ENCODE measurements at regions not wholly inside any gene's neighbourhood (a gene's known extent, or its start where the extent isn't known, plus 50 kb on each side); places are given as distances from the start of the nearest gene placed in this dataset.

DNA sequence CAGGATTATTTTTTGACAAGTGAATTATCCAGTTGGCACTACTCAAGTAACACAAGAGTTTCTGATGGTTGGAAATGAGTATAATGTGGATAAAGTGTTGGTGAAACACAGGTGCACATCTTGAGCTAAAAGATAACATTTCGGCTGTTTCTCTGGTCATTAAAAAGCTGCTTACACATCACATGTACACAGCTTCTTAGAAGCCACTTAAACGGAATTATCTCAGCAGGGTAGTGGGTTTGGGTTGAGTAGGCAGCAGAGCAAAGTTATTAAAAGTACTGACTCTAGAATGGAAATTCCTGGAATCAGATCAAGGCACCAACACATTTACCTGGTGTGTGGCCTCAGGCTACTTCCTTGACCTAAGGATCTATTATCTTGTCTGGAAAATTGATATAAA, 55.4 kb upstream of the RASSF6 start (continued):
- TF ChIP-seq, protein P1, sequence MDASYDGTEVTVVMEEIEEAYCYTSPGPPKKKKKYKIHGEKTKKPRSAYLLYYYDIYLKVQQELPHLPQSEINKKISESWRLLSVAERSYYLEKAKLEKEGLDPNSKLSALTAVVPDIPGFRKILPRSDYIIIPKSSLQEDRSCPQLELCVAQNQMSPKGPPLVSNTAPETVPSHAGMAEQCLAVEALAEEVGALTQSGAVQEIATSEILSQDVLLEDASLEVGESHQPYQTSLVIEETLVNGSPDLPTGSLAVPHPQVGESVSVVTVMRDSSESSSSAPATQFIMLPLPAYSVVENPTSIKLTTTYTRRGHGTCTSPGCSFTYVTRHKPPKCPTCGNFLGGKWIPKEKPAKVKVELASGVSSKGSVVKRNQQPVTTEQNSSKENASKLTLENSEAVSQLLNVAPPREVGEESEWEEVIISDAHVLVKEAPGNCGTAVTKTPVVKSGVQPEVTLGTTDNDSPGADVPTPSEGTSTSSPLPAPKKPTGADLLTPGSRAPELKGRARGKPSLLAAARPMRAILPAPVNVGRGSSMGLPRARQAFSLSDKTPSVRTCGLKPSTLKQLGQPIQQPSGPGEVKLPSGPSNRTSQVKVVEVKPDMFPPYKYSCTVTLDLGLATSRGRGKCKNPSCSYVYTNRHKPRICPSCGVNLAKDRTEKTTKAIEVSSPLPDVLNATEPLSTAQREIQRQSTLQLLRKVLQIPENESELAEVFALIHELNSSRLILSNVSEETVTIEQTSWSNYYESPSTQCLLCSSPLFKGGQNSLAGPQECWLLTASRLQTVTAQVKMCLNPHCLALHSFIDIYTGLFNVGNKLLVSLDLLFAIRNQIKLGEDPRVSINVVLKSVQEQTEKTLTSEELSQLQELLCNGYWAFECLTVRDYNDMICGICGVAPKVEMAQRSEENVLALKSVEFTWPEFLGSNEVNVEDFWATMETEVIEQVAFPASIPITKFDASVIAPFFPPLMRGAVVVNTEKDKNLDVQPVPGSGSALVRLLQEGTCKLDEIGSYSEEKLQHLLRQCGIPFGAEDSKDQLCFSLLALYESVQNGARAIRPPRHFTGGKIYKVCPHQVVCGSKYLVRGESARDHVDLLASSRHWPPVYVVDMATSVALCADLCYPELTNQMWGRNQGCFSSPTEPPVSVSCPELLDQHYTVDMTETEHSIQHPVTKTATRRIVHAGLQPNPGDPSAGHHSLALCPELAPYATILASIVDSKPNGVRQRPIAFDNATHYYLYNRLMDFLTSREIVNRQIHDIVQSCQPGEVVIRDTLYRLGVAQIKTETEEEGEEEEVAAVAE (CRISPR knock-in tag; IDR thresholded peaks at IDR 0.05; ENCODE audit: borderline replicate concordance) = no peak
- TF ChIP-seq ZNF615 (CRISPR knock-in tag; IDR thresholded peaks at IDR 0.05; ENCODE audit: borderline replicate concordance) (no peak), SIN3B (IDR thresholded peaks at IDR 0.05; ENCODE audit: low read length) (no peak)
- TF ChIP-seq, protein P2, sequence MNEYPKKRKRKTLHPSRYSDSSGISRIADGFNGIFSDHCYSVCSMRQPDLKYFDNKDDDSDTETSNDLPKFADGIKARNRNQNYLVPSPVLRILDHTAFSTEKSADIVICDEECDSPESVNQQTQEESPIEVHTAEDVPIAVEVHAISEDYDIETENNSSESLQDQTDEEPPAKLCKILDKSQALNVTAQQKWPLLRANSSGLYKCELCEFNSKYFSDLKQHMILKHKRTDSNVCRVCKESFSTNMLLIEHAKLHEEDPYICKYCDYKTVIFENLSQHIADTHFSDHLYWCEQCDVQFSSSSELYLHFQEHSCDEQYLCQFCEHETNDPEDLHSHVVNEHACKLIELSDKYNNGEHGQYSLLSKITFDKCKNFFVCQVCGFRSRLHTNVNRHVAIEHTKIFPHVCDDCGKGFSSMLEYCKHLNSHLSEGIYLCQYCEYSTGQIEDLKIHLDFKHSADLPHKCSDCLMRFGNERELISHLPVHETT (CRISPR knock-in tag; conservative IDR thresholded peaks at IDR 0.05) = no peak
- TF ChIP-seq, protein P3, sequence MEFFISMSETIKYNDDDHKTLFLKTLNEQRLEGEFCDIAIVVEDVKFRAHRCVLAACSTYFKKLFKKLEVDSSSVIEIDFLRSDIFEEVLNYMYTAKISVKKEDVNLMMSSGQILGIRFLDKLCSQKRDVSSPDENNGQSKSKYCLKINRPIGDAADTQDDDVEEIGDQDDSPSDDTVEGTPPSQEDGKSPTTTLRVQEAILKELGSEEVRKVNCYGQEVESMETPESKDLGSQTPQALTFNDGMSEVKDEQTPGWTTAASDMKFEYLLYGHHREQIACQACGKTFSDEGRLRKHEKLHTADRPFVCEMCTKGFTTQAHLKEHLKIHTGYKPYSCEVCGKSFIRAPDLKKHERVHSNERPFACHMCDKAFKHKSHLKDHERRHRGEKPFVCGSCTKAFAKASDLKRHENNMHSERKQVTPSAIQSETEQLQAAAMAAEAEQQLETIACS (CRISPR knock-in tag; IDR thresholded peaks at IDR 0.05) = no peak

DNA sequence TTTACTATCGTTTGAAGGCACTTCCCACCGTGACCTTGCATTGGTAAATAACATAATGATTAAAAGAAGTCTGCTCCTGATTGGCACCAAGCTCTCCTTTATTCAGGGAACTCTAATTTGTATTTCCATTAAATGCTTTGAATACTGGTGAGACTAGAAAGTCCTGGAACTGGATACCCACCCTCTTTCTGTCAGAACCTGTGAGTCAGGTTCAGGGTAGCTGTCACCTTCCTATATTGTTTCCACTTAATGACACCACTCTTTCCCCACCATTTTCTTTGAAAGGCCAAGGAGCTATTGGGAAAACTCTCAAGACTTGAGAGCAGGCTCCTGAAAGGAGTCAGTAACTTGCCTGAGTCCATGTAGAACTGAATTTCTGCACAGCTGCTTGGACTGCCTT, 55.9 kb upstream of the RASSF6 start:
- no TSS peak for BruUV-seq (replicated peaks)
- Histone ChIP-seq H3K27me3 (ENCODE audit: control insufficient read depth in 1 of 2, insufficient read depth in 2 of 2, low read length in 2 of 2) (peaks cover 0 to 1% of the 10 kb centered on the region in 2 experiments; a peak in 3 of 5 replicates), H3K36me3 (replicated peaks in 1 of 2; ENCODE audit: control insufficient read depth in 1 of 2, insufficient read depth in 2 of 2, low read length in 2 of 2) (no peaks in the 10 kb centered on the region), H2AFZ (ENCODE audit: low read length) (no peak overlapping the region), H4K20me1 (ENCODE audit: insufficient read depth, low read length) (no peaks in the 10 kb centered on the region), H3K27ac (ENCODE audit: extremely low read length, insufficient read depth, low read length) (no peak overlapping the region), H3K9ac (ENCODE audit: insufficient read depth, low read depth, low read length) (no peak overlapping the region), H3K9me3 (ENCODE audit: low read length) (no peaks in the 10 kb centered on the region), H3K79me2 (ENCODE audit: insufficient read depth, low read length) (no peaks in the 10 kb centered on the region), H3K4me2 (ENCODE audit: low read depth, low read length) (no peak overlapping the region), H3K4me1 (ENCODE audit: insufficient read depth, low read length) (no peaks in the 10 kb centered on the region), H3K4me3 (replicated peaks in 1 of 3; ENCODE audit: insufficient read depth in 1 of 3, low read depth in 2 of 3, low read length in 3 of 3) (no peak overlapping the region)
- DNase-seq (ENCODE audit: low spot score) (no peak), FAIRE-seq (no peak), ATAC-seq (no peak)
- POLR2A ChIA-PET = no interaction called here
- WGBS (ENCODE audit: low lambda C conversion rate) = 3% methylated on average over 2 of the region's 2 CpGs
- CTCF ChIA-PET (ENCODE audit: low intra/inter-chr PET ratio, low total read pairs) = no interaction called here
- in situ Hi-C loops (cut with HindIII; ENCODE audit: extremely low pct_ligation_motif_present, low pct_unique_long_range_greater_than_20kb) = no loop called here
- intact Hi-C loops (cut with micrococcal nuclease; ENCODE audit: unreplicated experiment) = no loop called here
- TF ChIP-seq ZNF776 (CRISPR knock-in tag; IDR thresholded peaks at IDR 0.05) (no peak), ZNF367 (CRISPR knock-in tag; IDR thresholded peaks at IDR 0.05; ENCODE audit: borderline replicate concordance) (no peak), ZNF329 (CRISPR knock-in tag; IDR thresholded peaks at IDR 0.05; ENCODE audit: low read depth) (no peak), EHMT2 (IDR thresholded peaks at IDR 0.05; ENCODE audit: borderline replicate concordance, low read depth, low read length) (no peak), ZNF274 (CRISPR knock-in tag; IDR thresholded peaks at IDR 0.05) (no peak), ZSCAN21 (CRISPR knock-in tag; IDR thresholded peaks at IDR 0.05; ENCODE audit: borderline replicate concordance) (no peak), SKI (IDR thresholded peaks at IDR 0.05; ENCODE audit: partially characterized antibody) (no peak)
- TF ChIP-seq, protein P4, sequence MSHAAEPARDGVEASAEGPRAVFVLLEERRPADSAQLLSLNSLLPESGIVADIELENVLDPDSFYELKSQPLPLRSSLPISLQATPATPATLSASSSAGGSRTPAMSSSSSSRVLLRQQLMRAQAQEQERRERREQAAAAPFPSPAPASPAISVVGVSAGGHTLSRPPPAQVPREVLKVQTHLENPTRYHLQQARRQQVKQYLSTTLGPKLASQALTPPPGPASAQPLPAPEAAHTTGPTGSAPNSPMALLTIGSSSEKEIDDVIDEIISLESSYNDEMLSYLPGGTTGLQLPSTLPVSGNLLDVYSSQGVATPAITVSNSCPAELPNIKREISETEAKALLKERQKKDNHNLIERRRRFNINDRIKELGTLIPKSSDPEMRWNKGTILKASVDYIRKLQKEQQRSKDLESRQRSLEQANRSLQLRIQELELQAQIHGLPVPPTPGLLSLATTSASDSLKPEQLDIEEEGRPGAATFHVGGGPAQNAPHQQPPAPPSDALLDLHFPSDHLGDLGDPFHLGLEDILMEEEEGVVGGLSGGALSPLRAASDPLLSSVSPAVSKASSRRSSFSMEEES (CRISPR knock-in tag; IDR thresholded peaks at IDR 0.05) = no peak
- TF ChIP-seq, protein P5, sequence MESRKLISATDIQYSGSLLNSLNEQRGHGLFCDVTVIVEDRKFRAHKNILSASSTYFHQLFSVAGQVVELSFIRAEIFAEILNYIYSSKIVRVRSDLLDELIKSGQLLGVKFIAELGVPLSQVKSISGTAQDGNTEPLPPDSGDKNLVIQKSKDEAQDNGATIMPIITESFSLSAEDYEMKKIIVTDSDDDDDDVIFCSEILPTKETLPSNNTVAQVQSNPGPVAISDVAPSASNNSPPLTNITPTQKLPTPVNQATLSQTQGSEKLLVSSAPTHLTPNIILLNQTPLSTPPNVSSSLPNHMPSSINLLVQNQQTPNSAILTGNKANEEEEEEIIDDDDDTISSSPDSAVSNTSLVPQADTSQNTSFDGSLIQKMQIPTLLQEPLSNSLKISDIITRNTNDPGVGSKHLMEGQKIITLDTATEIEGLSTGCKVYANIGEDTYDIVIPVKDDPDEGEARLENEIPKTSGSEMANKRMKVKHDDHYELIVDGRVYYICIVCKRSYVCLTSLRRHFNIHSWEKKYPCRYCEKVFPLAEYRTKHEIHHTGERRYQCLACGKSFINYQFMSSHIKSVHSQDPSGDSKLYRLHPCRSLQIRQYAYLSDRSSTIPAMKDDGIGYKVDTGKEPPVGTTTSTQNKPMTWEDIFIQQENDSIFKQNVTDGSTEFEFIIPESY (CRISPR knock-in tag; IDR thresholded peaks at IDR 0.05) = no peak
